GM21786 (cell line): ENCODE measurements at regions not wholly inside any gene's neighbourhood (a gene's known extent, or its start where the extent isn't known, plus 50 kb on each side); places are given as distances from the start of the nearest gene placed in this dataset.

Experiments used
- ATAC-seq: cut with Tn5 transposase; IDR thresholded peaks from one replicate; pipeline ENCODE4 v1.9.1; 2021; ENCODE audit not compliant: unreplicated experiment

DNA sequence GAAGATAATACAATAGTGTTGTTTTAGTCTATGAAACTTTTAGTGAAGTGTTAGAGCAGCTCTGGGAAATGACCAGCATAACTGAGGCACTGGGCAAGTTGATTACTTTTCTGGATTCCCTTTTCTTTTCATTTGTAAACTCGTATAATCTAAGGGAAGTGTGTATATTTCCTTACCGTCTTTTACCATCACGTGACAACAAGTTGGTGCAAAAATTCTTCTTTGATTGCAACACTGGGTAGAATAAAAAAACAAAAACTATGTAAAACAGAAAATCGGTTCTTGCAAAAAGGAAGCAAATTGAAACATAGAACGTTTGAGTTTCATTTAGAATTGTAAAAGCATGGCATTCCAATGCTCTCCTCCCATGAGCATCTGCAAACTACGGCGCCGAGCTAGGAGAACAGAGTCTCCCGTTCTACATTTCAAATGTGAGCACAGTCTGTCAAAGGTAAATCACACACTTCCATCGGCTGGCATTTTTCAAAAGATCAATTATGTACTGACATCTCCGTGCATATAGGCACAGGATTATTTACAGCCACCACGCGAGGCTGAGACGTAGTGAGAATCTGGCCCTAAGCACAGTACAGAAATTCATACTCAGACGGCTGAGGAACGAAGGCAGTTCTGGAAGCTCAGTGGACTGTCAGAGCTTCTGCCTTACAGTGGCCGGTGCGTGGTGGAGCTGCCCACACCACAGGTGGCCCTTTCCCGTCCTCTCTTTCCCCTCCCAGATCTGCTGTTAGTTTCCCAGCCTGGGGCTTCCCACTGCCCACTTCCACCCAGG lies 314.0 kb downstream of the BMP7 start:
- no peak for ATAC-seq

DNA sequence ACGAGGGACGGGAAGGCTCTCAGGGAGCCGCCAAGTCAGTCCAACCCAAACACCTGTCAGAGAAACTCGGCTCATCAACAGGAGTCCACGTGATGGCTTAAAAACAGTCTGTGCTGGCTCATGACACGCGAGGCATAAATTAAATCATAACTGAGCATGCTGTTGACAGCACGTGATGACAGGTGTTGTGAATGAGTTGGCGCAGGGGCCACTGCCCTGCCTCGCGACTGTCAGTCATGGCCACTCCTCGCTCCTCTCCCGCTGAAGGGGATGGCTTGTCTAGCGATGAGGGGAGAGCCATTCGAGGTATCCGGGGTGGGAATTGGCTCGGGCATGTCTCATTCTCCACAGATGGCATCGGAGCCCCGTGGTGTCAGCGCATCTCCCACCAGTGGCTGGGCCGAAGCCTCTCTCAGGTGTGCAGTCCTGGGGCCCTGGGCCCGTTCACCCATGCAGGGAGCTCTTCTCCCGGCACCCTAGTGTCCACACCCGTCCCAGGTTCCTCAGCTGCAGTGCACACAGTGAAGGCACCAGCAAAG lies 313.3 kb downstream of the BMP7 start:
- ATAC-seq: no peak

DNA sequence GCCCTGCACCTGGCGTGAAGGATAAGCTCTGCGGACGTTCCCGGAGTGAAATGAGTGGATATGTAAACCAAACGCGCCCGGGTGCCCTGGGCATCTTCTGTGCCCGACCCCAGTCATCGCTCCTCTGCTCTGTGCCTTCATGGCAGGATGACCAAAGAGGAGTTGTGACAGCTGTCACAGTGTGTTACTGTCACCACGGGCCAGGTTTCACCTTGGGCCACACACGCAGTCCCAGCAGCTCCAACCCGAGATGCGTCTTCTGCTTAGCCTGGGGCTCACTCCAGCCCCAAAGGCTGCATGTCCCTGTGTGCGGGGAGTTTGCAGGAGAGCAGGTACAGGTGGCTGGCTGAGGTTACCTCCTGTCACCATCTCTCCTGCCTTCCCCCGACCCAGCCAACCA lies 311.6 kb downstream of the BMP7 start:
- ATAC-seq: no peak

DNA sequence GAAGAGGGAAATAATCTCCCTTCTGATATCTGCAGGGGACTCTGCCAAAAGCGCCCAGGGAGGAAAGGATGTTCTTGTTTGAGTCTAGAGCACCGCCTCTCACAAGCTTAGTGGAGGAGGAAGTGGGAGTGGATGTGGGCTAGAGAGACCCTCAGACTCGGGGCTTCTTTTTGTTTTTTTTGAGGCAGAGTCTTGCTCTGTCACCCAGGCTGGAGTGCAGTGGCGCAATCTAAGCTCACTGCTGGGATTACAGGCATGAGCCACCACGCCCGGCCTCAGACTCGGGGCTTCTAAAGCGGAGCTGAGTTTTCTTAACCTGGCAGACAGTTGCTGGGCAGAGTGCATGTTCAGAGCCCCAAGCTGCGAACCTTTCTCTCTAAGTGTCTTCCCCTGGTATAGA lies 310.8 kb downstream of the BMP7 start:
- no peak for ATAC-seq

DNA sequence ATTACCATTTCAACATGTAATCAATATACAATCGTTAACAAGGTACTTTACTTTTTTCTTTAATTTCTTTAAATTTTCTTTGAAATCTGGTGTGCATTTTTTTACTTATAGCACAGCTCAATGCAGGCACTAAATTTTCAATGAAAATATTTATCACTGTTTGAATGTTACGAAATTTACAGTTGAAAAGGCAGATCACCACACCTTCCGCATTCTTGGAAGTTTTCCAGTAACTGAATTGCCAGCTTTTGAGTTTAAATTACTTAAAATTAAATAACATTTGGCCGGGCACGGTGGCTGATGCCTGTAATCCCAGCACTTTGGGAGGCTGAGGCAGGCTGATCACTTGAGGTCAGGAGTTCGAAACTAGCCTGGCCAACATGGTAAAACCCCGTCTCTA lies 309.9 kb downstream of the BMP7 start:
- no peak for ATAC-seq

DNA sequence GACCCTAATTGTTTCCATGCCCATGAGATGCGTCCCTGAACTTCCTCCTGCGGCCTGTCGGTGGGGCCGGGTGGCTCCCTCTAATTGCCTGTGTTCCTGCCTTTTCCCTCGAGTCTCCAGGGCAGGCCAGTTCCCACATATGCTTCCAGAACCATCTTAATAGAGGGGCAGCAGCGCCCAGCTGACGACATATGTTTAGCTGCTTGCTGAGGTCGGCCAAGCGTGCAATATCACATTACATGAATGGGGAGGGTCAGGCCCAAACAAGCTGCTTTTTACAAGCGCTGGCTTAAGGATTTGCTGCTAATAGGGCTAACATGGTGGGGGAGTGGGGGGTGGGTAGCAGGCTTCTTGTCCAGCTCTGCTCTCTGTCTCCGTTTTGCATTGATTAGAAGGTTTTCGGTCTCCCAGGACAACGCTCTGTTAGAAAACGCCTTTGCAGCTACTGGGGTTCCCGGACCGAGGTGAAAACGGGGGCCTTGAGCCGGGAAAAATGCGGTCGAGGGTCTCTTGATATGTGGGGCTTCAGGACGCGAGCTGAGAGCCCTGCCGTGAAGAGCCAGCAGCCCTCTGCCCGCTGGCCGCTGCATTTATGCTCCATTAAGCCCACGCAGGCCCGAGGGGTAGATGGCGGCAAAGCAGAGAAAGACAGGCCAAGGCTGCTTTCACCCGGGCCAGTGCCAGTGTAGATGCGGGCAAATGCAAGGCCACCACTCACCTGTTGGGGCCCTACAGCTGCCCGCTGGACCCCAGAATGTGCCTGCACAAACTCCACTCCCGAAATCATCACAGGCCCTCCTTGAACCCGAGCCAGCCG lies 308.5 kb downstream of the BMP7 start:
- no peak for ATAC-seq

DNA sequence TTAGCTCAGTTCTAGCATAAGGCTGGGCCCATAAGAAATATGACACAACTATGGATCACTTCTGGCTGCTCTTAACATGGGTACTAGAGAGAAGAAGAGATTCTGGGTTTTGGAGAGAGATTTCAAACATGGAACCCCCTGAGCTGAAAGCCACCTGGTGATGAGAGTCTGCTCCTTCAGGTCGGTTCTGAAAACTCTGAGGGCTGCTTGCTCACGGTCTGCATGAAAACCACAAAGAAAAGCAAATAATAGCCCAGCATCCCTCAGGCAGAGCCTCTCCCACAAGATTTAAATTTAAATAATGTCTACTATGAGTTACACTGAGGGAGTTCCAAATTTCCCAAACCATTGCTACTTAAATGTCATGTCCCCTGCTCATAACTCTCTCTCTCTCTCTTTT lies 301.5 kb downstream of the BMP7 start:
- ATAC-seq: no peak

DNA sequence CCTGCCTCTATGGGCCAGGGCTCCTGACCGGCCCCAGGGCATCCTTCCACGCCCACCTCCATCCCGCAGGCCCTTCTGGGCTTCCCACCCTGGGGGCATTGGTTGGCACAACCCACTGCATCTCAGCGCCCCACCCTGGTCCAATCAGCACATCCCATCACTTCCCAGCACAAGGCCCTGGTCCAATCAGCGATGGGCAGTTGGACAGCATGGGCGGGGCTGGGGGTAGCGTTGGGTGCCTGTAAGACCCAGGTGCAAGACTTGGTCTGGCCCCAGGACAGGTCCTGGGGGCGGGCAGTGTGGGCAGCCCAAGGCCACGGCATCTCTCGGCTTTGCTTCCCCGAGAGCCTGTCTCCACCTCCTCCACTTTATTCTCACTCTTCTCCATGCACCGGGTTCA lies 298.5 kb downstream of the BMP7 start:
- ATAC-seq: no peak

DNA sequence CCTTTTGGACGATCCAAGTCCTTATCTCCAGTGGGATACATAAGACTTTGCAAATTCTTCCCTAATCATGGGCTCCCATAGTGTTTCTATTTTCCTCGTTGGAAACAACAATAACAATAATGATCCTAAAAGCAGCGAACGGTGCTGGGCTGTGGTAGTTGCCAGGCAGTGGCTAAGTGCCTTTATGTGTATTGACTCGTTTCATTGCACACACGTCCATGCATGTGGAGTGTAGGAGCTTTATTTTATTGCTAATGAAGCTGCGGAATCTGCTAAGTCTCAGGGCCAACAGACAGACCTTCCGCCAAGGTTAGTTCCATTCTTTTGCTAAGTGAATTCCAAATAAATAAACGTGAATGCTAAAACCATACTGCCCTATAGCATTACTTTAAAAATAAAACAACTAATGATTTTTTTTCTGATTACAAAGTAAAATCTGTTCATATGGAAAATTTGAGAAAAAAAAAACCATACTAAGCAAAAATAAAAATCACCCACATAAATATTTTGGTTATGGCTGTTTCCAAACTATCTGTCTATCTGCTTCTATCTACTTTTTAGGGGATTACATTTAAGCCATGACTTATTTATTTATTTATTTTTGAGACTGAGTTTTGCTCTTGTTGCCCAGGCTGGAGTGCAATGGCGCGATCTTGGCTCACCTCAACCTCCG lies 297.9 kb downstream of the BMP7 start:
- ATAC-seq: no peak

DNA sequence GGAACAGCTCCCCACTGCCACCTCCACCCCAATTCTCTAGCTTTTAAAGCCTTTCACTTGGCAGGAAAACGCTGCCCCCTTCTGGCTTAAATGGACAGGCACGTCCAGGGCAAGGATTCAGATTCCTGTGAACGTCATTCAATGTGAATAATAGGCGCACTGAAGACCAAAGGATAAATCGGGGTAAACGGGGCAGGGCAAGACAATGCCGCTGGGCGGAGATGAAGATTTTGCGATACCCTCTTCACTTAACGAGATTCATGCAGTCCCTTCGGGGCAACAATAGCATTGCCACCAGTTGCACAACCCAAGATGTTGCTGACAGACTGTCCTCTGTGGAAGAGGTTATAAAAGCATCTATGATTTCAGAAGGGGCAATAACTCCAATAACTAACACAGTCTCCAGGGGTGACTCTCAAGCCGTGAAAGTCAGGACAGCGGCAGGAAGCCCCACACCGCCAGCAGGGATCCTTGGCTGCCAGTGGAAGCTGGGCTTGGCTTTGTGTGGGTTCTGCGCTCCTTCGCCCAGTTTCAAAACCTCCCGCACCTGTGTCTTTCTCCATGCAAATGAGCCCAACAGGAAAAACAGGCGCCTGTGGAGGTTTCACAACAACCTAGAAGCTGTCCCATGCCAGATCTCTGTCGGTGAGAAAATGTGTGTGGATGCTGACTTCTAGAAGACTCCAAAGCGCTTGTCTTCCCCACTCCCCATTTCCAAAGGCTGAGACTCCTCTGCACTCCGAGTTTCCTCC lies 291.8 kb downstream of the BMP7 start:
- ATAC-seq: no peak

DNA sequence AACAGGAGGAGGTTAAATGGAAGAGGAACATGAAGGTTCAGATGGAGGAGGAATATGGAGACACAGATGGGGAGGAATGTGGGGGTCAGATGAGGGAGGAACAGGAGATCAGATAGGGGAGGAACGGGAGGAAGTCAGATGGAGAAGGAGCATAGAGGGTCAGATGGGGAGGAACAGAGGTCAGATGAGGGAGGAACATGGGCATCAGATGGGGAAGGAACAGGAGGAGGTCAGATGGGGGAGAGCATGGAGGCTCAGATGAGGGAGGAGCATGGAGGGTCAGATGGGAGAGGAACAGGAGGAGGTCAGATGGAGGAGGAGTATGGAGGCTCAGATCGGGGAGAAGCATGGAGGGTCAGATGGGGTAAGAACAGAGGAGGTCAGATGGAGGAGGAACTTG lies 290.6 kb downstream of the BMP7 start:
- ATAC-seq: no peak

DNA sequence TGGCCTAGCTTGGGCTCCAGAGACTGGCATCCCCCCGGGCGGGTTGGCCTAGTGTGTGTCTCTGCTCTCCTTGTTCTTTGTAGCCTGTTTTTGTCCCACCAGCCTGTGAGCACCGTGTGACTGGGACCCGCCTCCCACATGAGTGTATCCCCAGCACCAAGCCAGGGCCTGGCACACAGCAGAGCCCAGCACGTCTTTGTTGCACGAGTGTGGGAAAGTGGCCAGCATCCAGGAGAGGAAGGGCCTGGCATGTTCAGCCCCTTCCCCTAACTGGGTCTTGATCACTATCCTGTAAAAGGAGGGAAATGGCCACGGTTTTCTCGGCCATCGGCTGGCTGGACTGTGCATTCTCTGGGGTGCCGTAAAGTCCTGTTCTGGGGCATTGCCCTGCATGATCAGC lies 290.1 kb downstream of the BMP7 start:
- ATAC-seq: no peak

DNA sequence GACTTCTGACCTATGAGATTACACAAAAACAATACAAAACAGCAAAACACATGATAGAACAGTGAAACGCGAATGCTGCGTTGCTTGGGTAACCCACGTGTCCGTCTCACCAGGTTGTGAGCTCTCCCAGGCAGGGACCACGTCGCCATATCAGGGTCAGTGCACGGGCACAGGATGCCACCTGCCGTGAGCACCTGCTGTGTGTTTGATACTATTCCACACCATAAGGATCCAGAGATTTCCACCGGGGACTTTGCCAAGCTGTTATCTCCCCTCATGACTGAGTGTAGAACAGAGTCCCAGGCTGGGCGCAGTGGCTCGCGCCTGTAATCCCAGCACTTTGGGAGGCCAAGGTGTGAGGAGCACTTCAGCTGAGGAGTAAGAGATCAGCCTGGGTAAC lies 288.0 kb downstream of the BMP7 start:
- ATAC-seq: no peak

DNA sequence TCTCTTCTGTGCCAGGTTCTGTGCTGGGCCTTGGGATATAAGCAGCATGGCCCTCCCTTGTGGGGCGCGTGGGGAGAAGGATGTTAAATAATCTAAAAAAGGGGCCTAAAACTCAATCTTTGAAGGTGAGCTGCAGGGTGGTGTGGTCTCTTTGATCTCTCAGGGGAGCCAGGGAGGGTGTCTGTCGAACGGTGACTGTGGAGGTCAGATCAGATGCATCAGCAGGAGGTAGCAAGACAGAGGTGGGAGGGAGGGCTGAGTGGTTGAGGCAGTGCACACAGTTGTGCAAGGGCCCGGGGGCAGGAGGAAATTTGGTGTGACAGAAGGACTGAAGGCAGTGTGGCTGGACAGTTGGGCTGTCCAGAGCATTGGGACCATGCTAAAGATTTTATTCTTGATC lies 287.3 kb downstream of the BMP7 start:
- ATAC-seq: no peak

DNA sequence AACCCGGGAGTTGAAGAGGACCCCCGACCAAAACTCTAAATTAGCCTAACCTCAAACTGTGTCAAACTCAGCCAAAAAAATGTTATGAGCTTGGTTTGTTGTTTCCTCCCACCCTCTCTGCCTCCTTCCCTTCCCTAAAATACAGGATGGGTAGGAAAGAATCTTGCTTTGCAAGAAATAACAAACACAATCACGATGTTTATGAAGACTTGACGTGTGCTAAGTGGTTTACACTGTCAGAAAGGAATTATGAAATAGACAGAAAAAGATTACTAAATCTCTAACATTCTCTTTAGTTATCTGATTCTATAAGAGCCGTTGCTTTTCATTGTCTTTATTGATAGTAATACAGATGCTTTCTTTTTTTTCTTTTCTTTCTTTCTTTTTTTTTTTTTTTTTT lies 285.1 kb downstream of the BMP7 start:
- ATAC-seq: no peak

DNA sequence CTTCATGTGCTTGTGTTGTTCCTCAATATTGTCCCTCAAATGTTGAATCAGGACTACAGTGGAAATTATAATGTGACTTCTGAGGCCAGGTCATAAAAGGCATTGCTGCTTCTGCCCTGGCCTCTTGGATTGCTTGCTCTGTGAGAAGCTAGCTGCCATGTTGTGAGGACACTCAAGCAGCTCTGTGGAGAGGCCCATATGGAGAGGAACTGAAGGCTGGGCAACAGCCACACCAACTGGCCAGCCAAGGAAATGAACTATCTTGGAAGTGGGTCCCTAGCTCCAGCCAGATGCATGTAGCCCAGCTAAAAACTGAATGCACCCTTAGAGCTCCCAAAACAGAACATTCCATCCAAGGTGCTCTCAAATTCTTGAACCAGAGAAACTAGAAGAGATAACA lies 282.6 kb downstream of the BMP7 start:
- ATAC-seq: no peak

DNA sequence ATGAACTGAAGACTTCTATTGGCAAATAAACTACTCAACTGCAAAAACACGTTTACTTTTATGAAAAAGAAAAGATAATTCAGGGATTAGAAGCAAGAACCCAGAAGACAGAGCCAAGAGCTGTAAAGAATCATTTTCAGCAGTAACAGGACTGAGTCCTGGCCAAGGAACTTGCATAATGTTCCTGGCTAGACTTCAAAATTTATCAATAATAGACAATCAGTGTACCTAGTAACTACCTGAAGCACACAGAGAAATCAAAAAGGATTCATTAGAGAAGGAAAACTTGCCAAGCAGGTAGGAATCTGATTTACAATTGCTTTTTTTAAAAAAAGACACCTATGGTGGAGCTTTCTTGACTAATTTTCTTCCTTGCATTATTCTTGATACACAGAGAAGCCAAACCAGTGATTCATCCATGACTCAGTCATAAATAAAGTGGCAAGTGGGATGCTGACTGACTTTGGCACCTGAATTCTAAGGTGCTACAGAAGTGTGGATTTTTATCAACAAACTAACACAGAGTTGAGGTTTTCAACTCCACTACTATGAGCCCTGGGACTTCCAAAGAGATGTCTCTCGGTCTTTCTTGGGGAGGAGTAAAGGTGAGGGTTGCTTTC lies 281.3 kb downstream of the BMP7 start:
- ATAC-seq: no peak

DNA sequence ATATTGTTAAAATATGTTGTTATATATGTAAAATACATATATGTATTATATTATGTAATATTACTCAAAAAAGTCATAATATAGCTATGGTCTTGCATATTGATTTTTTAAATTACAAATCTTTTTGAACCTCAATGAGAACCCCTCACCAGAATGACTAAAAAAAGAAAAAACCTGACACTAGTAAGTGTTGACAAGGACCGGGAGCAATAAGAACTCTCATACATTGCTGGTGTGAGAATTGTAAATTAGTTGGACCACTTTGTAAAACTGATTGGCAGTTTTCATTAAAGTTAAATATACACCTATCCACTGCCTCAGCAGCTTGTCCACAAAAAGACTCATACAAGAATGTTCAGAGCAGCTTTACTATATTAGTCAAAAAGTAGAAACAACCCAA lies 280.0 kb downstream of the BMP7 start:
- ATAC-seq: no peak

DNA sequence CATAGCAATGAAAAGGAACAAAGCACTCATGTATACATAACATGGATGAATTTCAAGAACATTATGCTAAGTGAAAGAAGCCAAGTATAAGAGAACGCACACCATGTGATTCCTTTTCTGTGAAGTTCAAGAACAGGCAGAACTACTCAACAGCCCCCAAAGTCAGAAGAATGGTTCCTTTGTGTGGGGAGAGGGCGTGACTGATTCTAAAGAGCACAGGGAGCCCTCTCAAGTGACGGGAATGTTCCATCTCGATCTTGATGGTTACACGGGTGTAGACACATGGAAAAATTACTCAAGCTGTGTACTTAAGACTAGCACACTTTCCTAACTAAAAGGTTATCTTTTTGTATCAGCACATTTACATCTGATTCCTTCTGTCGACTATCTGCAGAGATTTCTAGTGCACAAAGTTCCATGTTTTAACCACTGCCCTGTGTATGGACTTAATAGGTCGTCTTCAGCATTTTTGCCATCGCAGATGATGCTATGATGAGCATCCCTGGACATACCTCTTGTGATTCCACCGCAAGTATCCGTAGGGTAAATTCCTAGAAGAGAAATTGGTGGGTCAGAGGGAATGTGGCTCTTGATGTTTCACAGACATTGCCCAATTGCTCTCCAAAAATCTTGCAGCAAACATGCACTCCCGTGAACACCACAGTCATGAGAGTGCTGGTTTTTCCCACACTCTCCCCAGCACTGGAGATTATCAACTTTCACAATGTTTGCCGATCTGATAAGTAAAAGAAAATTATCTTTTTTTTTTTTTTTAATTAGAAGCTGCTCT lies 279.3 kb downstream of the BMP7 start:
- no peak for ATAC-seq

DNA sequence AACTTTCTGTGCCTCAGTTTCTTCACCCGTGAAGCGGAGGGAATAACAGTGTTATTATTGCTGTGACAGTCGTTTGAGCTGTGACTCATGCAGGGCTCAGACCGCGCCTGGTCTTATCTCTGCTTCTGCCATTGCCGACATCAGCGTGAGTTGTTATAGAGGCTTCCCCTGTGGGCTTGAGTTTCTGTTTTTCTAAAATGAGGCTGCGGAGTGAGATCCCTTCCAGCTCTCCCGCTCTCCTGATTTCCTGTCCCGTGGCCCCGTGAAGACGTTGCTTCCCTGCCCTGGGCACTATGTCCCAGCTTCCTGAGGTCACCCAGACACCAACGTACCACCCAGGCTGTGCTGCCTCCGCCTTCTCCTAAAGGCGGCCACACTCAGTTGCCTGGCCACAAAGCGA lies 278.5 kb downstream of the BMP7 start:
- ATAC-seq: no peak
